H1 (cell line): ENCODE measurements at regions not wholly inside any gene's neighbourhood (a gene's known extent, or its start where the extent isn't known, plus 50 kb on each side); places are given as distances from the start of the nearest gene placed in this dataset.

Experiments used
- CBX5 ChIP-seq: fragments of 300-800, 300-1000 bp; sonication (generic); IDR thresholded peaks from 2 replicates; pipeline ENCODE4 v1.7.1; 2016; ENCODE audit warnings: antibody characterized with exemption, low read length, low read depth
- CHD2 ChIP-seq: IDR thresholded peaks from 2 replicates; pipeline ENCODE4 v1.6.1; 2012; ENCODE audit warnings: low read length, improper control_type of control experiment
- CREB1 ChIP-seq: IDR thresholded peaks from 2 replicates; pipeline ENCODE4 v1.6.1; 2012; ENCODE audit warnings: inconsistent platforms
- EP300 ChIP-seq, 2 experiments: IDR thresholded peaks; 1 replicate in 1 of 2; 2 replicates in 1 of 2; pipeline ENCODE4 v1.6.1; 2011 to 2012; ENCODE audit warnings: low read depth in 2 of 2, low read length in 2 of 2, mild to moderate bottlenecking in 2 of 2, borderline replicate concordance in 1 of 2, inconsistent platforms in 1 of 2, moderate library complexity in 1 of 2
- SAP30 ChIP-seq: fragments of 300-600 bp; sonication (generic); IDR thresholded peaks from 2 replicates; pipeline ENCODE4 v1.7.1; 2012; ENCODE audit warnings: low read length, moderate library complexity, mild to moderate bottlenecking, inconsistent platforms; ENCODE audit not compliant: insufficient read depth, insufficient replicate concordance
- SP2 ChIP-seq: IDR thresholded peaks from 2 replicates; pipeline ENCODE4 v1.6.1; 2012; ENCODE audit warnings: mild to moderate bottlenecking, low read length, inconsistent platforms

DNA sequence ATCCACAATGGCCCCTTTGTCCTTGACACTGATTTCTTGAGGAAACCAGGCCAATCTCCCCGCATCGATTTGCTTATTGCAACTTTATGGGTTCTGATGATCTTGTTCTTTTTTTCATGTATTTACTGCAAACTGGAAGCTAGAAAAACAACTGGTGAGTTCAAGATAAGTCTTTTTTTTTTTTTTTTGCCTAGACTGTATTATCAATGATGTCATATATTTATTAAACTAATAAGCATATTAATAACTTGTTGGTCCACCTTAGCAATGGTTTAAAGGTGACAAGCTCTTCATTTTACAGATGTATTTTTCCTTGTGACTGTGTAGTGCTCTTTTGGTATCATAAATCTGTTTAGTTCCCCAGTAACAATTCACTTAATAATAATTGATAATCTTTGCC is 79.0 kb upstream of the NOX3 start (continued):
- TF ChIP-seq SP2, result no peak
- no peak for TF ChIP-seq CREB1
- no peak for TF ChIP-seq EP300 (IDR thresholded peaks at IDR 0.05; ENCODE audit: borderline replicate concordance in 1 of 2, low read depth in 2 of 2, low read length in 2 of 2)
- TF ChIP-seq CHD2, result no peak
- TF ChIP-seq CBX5, result no peak
- no peak for TF ChIP-seq SAP30
